ENCODE measurements at regions not wholly inside any gene's neighbourhood (a gene's known extent, or its start where the extent isn't known, plus 50 kb on each side); places are given as distances from the start of the nearest gene placed in this dataset.

GRCh38 chr11:91688672-91689071 is 535.9 kb upstream of the FAT3 start:
- no peak overlapping the region for H3K4me3 ChIP-seq (ENCODE audit: low read length)
- DNase-seq (ENCODE audit: low read depth): peak; percentile 72
- no peak for TF ChIP-seq CTCF (conservative IDR thresholded peaks at IDR 0.05; ENCODE audit: low read depth, low read length)

- no peak for TF ChIP-seq CTCF (conservative IDR thresholded peaks at IDR 0.05; ENCODE audit: low read depth, low read length)
- DNase-seq (ENCODE audit: low read depth): no peak
- no peak overlapping the region for H3K4me3 ChIP-seq (ENCODE audit: low read length)
Observed at GRCh38 chr11:91686700-91687099, 537.9 kb upstream of the FAT3 start.

GRCh38 chr11:91686281-91686680 is 538.3 kb upstream of the FAT3 start:
- TF ChIP-seq CTCF (conservative IDR thresholded peaks at IDR 0.05; ENCODE audit: low read depth, low read length): no peak
- DNase-seq (ENCODE audit: low read depth): no peak
- H3K4me3 ChIP-seq (ENCODE audit: low read length): no peak overlapping the region

- H3K4me3 ChIP-seq (ENCODE audit: low read length): no peak overlapping the region
- no peak for TF ChIP-seq CTCF (conservative IDR thresholded peaks at IDR 0.05; ENCODE audit: low read depth, low read length)
- no peak for DNase-seq (ENCODE audit: low read depth)
Observed at GRCh38 chr11:91673705-91674104, 550.9 kb upstream of the FAT3 start.

GRCh38 chr11:91664521-91664920 is 560.1 kb upstream of the FAT3 start:
- H3K4me3 ChIP-seq (ENCODE audit: low read length): no peak overlapping the region
- no peak for TF ChIP-seq CTCF (conservative IDR thresholded peaks at IDR 0.05; ENCODE audit: low read depth, low read length)
- DNase-seq (ENCODE audit: low read depth): no peak

GRCh38 chr11:91660036-91660435 is 564.6 kb upstream of the FAT3 start:
- TF ChIP-seq CTCF (conservative IDR thresholded peaks at IDR 0.05; ENCODE audit: low read depth, low read length): no peak
- no peak overlapping the region for H3K4me3 ChIP-seq (ENCODE audit: low read length)
- DNase-seq (ENCODE audit: low read depth): no peak

GRCh38 chr11:91654686-91655085 is 569.9 kb upstream of the FAT3 start:
- no peak for TF ChIP-seq CTCF (conservative IDR thresholded peaks at IDR 0.05; ENCODE audit: low read depth, low read length)
- DNase-seq (ENCODE audit: low read depth): no peak
- H3K4me3 ChIP-seq (ENCODE audit: low read length): no peak overlapping the region

Data from retinal pigment epithelial cell (primary cell).